ENCODE measurements at regions not wholly inside any gene's neighbourhood (a gene's known extent, or its start where the extent isn't known, plus 50 kb on each side); places are given as distances from the start of the nearest gene placed in this dataset.

- no peak for DNase-seq (ENCODE audit: low spot score)
Measured at GRCh38 chr11:69413993-69414392, 67.5 kb upstream of the LINC01488 start.

GRCh38 chr11:69414773-69415187 lies 66.7 kb upstream of the LINC01488 start:
- DNase-seq (ENCODE audit: low spot score), result no peak

GRCh38 chr11:69415411-69416142 lies 65.9 kb upstream of the LINC01488 start:
- DNase-seq (ENCODE audit: low spot score), result no peak

- no peak for DNase-seq (ENCODE audit: low spot score)
Measured at GRCh38 chr11:69416143-69416515, 65.3 kb upstream of the LINC01488 start.

GRCh38 chr11:69416762-69417698 lies 64.4 kb upstream of the LINC01488 start:
- DNase-seq (ENCODE audit: low spot score), result no peak

- no peak for DNase-seq (ENCODE audit: low spot score)
Measured at GRCh38 chr11:69417699-69418085, 63.8 kb upstream of the LINC01488 start.

GRCh38 chr11:69418576-69419296 lies 62.7 kb upstream of the LINC01488 start:
- no peak for DNase-seq (ENCODE audit: low spot score)

- no peak for DNase-seq (ENCODE audit: low spot score)
Measured at GRCh38 chr11:69419662-69420395, 61.6 kb upstream of the LINC01488 start.

GRCh38 chr11:69422645-69423044 lies 58.8 kb upstream of the LINC01488 start:
- no peak for DNase-seq (ENCODE audit: low spot score)

GRCh38 chr11:69423181-69423580 lies 58.3 kb upstream of the LINC01488 start:
- no peak for DNase-seq (ENCODE audit: low spot score)

- no peak for DNase-seq (ENCODE audit: low spot score)
Measured at GRCh38 chr11:69423611-69424385, 57.7 kb upstream of the LINC01488 start.

GRCh38 chr11:69424748-69425147 lies 56.7 kb upstream of the LINC01488 start:
- no peak for DNase-seq (ENCODE audit: low spot score)

GRCh38 chr11:69425444-69425843 lies 56.0 kb upstream of the LINC01488 start:
- no peak for DNase-seq (ENCODE audit: low spot score)

GRCh38 chr11:69425895-69426544 lies 55.4 kb upstream of the LINC01488 start:
- no peak for DNase-seq (ENCODE audit: low spot score)

GRCh38 chr11:69427337-69427736 lies 54.1 kb upstream of the LINC01488 start:
- DNase-seq (ENCODE audit: low spot score), result no peak

- no peak for DNase-seq (ENCODE audit: low spot score)
Measured at GRCh38 chr11:69427906-69428880, 53.3 kb upstream of the LINC01488 start.

- no peak for DNase-seq (ENCODE audit: low spot score)
Measured at GRCh38 chr11:69429716-69430491, 51.6 kb upstream of the LINC01488 start.

- no peak for DNase-seq (ENCODE audit: low spot score)
Measured at GRCh38 chr11:69430566-69430965, 50.9 kb upstream of the LINC01488 start.

GRCh38 chr11:69431136-69431535 lies 50.3 kb upstream of the LINC01488 start:
- DNase-seq (ENCODE audit: low spot score), result no peak

Measured in hematopoietic multipotent progenitor cell treated with erythropoietin and hydrocortisone succinate and interleukin-3 and kit ligand, for 17 days (in vitro differentiated cells).